CD4-positive, alpha-beta T cell treated with Interferon gamma for 1 hour (primary cell): ENCODE measurements at regions not wholly inside any gene's neighbourhood (a gene's known extent, or its start where the extent isn't known, plus 50 kb on each side); places are given as distances from the start of the nearest gene placed in this dataset.

Source experiments
- DNase-seq: peaks from one replicate; pipeline ENCODE4 v3.0.0-alpha.2; 2020

DNA sequence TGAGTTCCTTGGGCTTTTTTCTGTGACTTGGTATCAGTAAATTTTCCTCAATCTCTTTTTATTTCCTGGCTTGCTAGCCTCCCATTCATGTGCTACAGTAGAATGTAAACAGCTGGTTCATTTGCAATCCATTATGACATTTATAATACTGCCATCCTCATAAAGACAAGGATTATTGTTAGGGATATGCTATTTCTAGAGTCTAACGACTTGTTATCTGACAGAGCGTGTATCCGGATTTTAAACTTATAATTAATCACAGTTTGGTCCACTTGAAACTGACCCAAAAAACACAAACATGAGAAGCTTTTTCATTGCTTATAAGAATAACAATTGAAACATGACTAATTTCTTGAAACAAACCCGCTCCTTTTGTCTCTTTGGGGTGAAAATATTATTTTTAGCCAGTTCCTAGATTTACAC is 585.8 kb downstream of the TLE4 start:
- DNase-seq: no peak

GRCh38 chr9:80156756-80157472 is 585.1 kb downstream of the TLE4 start:
- DNase-seq: no peak

GRCh38 chr9:80156262-80156661 is 584.5 kb downstream of the TLE4 start:
- DNase-seq: no peak

- DNase-seq: no peak
These were observed 576.1 kb downstream of the TLE4 start for GRCh38 chr9:80147866-80148265.

DNA sequence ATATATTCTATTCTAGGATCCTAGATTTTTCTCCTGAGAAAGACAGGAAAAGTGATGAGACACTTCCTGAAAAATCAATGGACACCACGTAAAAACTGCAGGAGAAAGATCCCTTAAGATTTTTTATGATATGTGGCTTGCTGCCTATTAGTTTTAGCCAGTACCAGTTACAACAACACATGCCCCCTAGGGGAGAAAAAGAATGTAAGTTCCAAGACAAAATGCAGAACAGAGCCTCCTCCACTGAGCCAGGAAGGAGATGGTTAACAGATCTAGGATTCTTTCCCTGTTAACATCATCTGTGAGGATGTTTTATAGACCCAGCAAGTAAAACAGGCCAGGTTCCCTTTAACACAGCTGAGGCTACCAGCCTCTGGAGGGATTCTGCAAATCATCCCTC is 574.7 kb downstream of the TLE4 start:
- no peak for DNase-seq

DNA sequence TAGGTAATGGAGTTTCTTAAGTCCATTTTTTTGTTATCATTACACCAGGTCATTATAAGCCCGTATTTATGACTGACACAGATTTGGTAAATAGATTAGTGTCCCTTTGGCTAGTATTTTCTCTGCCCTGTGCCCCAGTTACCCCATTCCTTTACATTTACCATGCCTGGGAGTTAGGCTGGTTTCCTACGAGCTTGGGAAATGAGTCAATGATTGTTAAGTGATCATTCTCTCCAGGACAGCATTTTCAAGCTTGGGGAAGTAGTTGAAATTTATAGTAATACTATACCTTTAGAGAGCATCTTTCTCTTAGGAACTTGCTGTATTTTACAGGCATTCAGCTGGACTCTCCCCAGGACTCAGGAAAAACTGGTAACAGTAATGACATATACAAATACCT is 573.1 kb downstream of the TLE4 start:
- DNase-seq: no peak

GRCh38 chr9:80144406-80144805 is 572.6 kb downstream of the TLE4 start:
- DNase-seq: no peak

DNA sequence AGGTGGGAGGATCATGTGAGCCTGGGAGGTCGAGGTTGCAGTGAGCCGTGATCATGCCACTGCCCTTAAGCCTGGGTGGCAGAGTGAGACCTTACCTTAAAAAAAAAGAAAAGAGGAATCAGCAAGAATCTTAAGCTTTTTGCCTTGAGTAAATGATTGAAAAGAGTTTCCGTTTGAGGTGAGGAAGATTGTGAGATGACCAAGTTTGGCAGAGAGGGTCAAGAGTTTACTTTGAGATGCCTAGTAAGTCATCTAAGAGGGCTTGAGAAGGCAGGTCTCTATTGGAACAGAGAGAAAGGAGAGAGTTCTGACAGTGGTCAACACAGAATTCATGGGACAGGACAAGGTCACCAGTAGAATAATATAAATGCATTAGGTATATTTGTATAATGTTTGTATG is 572.1 kb downstream of the TLE4 start:
- no peak for DNase-seq

- peak; percentile 53 for DNase-seq
These were observed 562.7 kb downstream of the TLE4 start for GRCh38 chr9:80134487-80134886.

- DNase-seq: no peak
These were observed 559.9 kb downstream of the TLE4 start for GRCh38 chr9:80131627-80132026.

DNA sequence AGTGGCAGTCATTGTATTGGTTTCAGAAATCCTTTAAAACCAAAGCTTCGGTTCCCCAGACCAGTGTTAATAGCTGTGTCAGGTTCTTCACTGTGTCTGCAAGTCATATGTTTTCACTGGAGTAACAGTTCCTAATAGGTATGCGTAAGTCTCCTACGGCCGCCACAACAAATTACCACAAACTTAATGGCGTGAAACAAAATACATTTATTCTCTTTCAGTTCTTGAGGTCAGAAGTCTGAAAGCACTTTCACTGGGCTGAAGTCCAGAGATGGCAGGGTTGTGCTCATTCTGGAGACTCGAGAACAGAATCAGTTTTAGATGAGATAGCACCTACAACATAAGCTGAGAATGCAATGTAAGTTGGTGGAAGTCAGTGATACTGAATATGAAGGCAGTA is 556.2 kb downstream of the TLE4 start:
- DNase-seq: no peak

DNA sequence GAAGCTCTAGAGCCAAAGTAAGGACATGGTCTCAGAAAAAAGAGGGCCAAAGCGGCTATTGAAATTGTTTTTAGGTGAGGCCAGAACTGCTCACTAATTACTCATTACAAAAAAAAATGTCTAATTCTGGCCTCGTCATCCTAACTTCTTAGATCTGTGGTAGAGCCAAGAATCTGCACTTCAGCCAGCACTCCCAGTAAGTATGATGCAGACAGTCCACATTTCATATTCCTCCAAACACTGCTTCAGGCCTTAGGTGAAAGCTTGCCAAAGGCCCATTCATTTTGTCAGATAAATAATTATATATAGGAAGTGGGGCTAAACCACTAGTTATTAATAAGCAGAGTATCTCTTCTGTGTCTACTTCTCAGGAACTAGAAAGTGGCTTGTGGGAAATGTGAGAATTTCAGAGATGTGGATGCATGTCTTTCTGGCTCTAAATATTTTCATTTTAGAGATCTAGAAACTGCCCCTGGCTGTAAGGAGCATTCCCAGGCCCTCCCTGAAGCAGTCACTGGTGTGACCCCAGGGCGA is 554.0 kb downstream of the TLE4 start:
- DNase-seq: no peak

GRCh38 chr9:80117031-80117430 is 545.3 kb downstream of the TLE4 start:
- DNase-seq: no peak

- no peak for DNase-seq
These were observed 542.5 kb downstream of the TLE4 start for GRCh38 chr9:80114241-80114640.

DNA sequence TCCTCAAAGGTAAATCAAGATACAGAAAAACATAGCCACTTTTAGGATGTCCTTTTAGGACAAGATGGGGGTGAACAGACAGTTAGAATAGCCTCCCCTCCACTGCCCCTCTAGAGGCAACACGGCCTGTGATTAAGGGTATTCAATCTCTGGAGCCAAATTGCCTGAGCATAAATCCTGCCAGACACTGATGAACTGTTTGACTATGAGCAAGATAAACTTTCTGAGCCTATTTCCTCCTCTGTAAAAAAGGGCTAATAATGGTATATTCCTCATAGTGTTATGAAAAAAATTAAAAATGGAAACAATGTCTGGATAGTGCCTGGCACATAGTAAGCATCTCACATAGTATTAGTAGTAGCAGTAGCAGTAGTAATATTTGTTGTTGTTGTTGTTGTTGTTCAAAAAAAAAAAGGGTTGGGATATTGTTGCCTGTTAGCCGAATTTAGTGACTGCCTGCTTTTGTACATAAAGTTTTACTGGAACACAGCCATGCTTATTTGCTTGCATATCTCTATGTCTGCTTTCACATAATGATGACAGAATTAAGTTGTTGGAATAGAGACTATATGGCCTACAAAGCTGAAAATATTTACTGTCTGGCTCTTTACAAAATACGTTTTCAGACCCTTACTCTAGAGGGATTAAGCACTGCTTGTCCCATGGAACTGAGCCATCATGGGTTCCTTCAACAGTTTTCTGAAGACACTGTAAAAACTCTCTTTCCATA is 536.3 kb downstream of the TLE4 start:
- DNase-seq: no peak

GRCh38 chr9:80097476-80097875 is 525.7 kb downstream of the TLE4 start:
- DNase-seq: no peak

- no peak for DNase-seq
These were observed 522.5 kb downstream of the TLE4 start for GRCh38 chr9:80094176-80094771.

GRCh38 chr9:80093695-80094094 is 521.9 kb downstream of the TLE4 start:
- no peak for DNase-seq

DNA sequence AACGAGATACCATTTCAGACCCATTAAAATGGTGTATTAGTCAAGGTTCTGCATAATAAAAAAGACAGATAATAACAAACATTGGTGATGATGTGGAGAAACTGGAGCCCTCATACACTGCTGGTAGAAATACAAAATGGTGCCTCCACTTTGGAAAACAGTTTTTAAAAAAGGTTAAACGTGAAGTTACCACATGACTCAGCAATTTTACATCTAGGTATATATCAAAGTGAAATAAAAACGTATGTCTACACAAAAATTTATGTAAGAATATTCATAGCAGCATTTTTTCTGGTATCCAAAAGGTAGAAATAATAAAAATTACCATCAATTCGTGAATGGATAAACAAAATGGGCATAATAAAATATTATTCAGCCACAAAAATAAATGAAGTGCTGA is 519.8 kb downstream of the TLE4 start:
- no peak for DNase-seq

- DNase-seq: no peak
These were observed 518.6 kb downstream of the TLE4 start for GRCh38 chr9:80090317-80090716.

DNA sequence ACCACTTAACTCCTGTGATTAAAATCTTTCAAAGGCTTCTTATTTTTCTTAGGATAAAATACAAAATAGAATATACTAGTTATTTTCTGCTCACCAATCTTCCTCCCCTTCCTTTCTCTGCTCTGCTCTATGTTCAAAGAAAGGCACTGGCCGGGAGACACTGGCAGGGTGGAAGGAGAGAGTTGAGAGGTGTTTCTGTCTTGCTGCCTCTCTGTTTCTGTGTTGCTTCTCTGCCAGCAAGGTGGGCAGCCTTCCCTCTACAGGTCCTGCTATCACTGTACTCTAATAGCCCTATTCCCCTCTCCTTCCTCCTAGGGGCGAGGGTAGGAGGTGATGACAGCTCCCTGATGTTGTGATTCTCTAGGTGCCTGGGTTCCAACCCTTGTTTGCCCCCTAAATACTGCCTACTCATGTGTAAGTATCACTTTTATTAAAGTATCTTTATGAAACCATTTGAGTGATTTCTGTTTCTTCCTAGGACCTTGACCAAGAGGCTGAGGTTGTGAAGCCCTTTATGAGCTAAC is 515.1 kb downstream of the TLE4 start:
- no peak for DNase-seq

GRCh38 chr9:80086386-80086785 is 514.6 kb downstream of the TLE4 start:
- DNase-seq: no peak

DNA sequence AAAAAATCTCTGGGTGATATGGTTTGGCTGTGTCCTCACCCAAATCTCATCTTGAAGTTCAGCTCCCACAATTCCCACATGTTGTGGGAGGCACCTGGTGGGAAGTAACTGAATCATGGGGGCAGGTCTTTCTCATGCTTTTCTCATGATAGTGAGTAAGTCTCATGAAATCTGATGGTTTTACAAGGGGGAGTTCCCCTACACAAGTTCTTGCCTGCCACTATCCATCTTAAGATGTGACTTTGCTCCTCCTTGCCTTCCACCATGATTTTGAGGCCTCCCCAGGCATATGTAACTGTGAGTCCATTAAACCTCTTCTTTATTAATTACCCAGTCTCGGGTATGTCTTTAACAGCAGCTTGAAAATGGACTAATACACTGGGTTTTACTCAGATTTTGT is 513.9 kb downstream of the TLE4 start:
- DNase-seq: no peak

- no peak for DNase-seq
These were observed 510.4 kb downstream of the TLE4 start for GRCh38 chr9:80082213-80082612.
